Prostate gland (tissue), 2 donors: ENCODE measurements at regions not wholly inside any gene's neighbourhood (a gene's known extent, or its start where the extent isn't known, plus 50 kb on each side); places are given as distances from the start of the nearest gene placed in this dataset.

ENCODE experiments used
- DNase-seq: peaks from one replicate; pipeline ENCODE4 v3.0.0-alpha.2; 2019; ENCODE audit warnings: low spot score
- H3K27ac ChIP-seq, 2 donors: fragments of 200-600 bp; sonication (generic); 2 replicates each; pipeline ENCODE4 v1.5.1; 2017 to 2019
- H3K27me3 ChIP-seq: fragments of 200-600 bp; sonication (generic); replicated peaks from 2 replicates; pipeline ENCODE4 v1.5.1; 2019; ENCODE audit not compliant: insufficient read depth
- H3K36me3 ChIP-seq, 2 donors: fragments of 200-600 bp; sonication (generic); 1 replicate in 1 of 2; 2 replicates in 1 of 2; pipeline versions ENCODE4 v1.5.1 to v1.8.1; 2017 to 2019
- H3K4me1 ChIP-seq: fragments of 200-600 bp; sonication (generic); replicated peaks from 2 replicates; pipeline ENCODE4 v1.5.1; 2019
- H3K4me3 ChIP-seq, 2 donors: fragments of 200-600 bp; sonication (generic); 2 replicates each; pipeline ENCODE4 v1.5.1; 2017 to 2019
- H3K9me3 ChIP-seq: fragments of 200-600 bp; sonication (generic); 2 replicates; pipeline ENCODE4 v1.5.1; 2017
- POLR2A ChIP-seq: fragments of 450-650 bp; IDR thresholded peaks from one replicate; pipeline ENCODE4 v1.6.1; 2016; ENCODE audit warnings: antibody characterized with exemption, mild to moderate bottlenecking
- POLR2AphosphoS5 ChIP-seq: sonication (generic); formaldehyde crosslinking; IDR thresholded peaks from one replicate; pipeline ENCODE4 v1.6.1; 2017; ENCODE audit warnings: antibody characterized with exemption
- WGBS: methylation state at CpG from one replicate; pipeline ENCODE4 v1.1.5; 2018; 5-methylcytosine and 5-hydroxymethylcytosine counted together
- intact Hi-C: fragments of 100-400 bp; cut with DNase I; formaldehyde crosslinking; loops from one replicate; pipeline ENCODE4 v1.14.2; 2022
- TF ChIP-seq, protein P1 (sequence below), 4 experiments: fragments of 200-600 bp in 2 of 4; fragments of 450-650 bp in 2 of 4; sonication (generic) in 2 of 4; IDR thresholded peaks; 1 replicate in 3 of 4; 2 replicates in 1 of 4; pipeline ENCODE4 v1.5.1; 2016 to 2019; ENCODE audit warnings: antibody characterized with exemption in 4 of 4, mild to moderate bottlenecking in 2 of 4, moderate library complexity in 2 of 4

GRCh38 chr12:59119676-59120075, 199.4 kb upstream of the LRIG3 start:
- 96% methylated on average over 2 of the region's 2 CpGs for WGBS
- Histone ChIP-seq H3K9me3 (no peaks in the 10 kb centered on the region), H3K4me3 (no peak overlapping the region), H3K36me3 (no peaks in the 10 kb centered on the region), H3K27me3 (no peaks in the 10 kb centered on the region), H3K4me1 (no peaks in the 10 kb centered on the region), H3K27ac (no peak overlapping the region)
- intact Hi-C loops: no loop called here
- TF ChIP-seq, protein P1, sequence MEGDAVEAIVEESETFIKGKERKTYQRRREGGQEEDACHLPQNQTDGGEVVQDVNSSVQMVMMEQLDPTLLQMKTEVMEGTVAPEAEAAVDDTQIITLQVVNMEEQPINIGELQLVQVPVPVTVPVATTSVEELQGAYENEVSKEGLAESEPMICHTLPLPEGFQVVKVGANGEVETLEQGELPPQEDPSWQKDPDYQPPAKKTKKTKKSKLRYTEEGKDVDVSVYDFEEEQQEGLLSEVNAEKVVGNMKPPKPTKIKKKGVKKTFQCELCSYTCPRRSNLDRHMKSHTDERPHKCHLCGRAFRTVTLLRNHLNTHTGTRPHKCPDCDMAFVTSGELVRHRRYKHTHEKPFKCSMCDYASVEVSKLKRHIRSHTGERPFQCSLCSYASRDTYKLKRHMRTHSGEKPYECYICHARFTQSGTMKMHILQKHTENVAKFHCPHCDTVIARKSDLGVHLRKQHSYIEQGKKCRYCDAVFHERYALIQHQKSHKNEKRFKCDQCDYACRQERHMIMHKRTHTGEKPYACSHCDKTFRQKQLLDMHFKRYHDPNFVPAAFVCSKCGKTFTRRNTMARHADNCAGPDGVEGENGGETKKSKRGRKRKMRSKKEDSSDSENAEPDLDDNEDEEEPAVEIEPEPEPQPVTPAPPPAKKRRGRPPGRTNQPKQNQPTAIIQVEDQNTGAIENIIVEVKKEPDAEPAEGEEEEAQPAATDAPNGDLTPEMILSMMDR (IDR thresholded peaks at IDR 0.05): no peak
- TF ChIP-seq POLR2AphosphoS5 (no peak), POLR2A (no peak)
- no peak for DNase-seq

GRCh38 chr12:59118356-59118755, 198.1 kb upstream of the LRIG3 start:
- TF ChIP-seq, protein P1 (IDR thresholded peaks at IDR 0.05): no peak
- TF ChIP-seq POLR2AphosphoS5 (no peak), POLR2A (no peak)
- intact Hi-C loops: no loop called here
- 77% methylated on average over 3 of the region's 3 CpGs for WGBS
- no peaks in the 10 kb centered on the region for H3K27me3 ChIP-seq
- H3K4me3 ChIP-seq: no peak overlapping the region
- no peak for DNase-seq
- H3K36me3 ChIP-seq: no peaks in the 10 kb centered on the region
- H3K4me1 ChIP-seq: no peaks in the 10 kb centered on the region
- no peaks in the 10 kb centered on the region for H3K9me3 ChIP-seq
- no peak overlapping the region for H3K27ac ChIP-seq

DNA sequence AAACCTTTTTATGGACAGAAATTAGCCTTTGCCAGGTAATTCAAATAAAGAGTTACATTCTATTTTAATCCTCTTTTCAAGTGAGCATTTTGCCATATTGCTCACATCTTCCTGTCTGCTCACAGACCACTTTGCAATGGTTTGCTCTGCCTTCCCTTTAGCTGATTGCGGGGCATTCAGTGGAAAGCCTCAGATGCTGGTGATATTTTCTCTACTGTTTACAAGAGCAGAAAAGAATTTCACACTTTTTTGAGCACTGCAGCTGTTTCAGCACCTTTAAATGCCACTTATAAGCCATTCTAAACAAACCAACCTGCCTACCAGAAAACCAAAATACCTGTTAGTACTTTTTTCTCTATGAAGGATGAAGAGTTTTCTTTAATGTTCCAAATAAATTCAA, 195.7 kb upstream of the LRIG3 start:
- no peaks in the 10 kb centered on the region for H3K4me1 ChIP-seq
- TF ChIP-seq POLR2AphosphoS5 (no peak), POLR2A (no peak)
- TF ChIP-seq, protein P1 (IDR thresholded peaks at IDR 0.05): no peak
- no peaks in the 10 kb centered on the region for H3K27me3 ChIP-seq
- DNase-seq: no peak
- no peaks in the 10 kb centered on the region for H3K36me3 ChIP-seq
- WGBS: 89% methylated on average over 1 of the region's 1 CpG
- no peak overlapping the region for H3K4me3 ChIP-seq
- intact Hi-C loops: no loop called here
- H3K9me3 ChIP-seq: no peaks in the 10 kb centered on the region
- no peak overlapping the region for H3K27ac ChIP-seq

DNA sequence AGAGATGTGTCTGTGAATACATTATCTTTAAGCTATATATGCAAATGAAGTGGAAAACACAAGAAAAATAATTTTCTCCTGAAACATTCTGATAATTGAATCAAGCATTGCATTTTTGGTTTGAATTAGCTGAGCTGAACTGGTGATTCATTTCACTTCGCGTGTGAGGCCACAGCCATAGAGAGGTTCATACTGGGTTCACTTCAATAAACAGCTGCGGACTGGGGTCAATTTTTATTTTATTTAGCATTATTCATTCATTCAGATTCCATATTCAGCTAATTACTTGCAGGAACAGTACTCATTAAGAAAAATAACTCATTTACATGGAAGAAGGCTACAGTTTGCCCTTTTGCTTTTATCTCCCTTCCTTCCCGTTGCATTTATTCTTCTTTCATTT, 195.2 kb upstream of the LRIG3 start:
- DNase-seq: no peak
- Histone ChIP-seq H3K27me3 (no peaks in the 10 kb centered on the region), H3K9me3 (no peaks in the 10 kb centered on the region), H3K4me1 (no peaks in the 10 kb centered on the region), H3K36me3 (no peaks in the 10 kb centered on the region), H3K27ac (no peak overlapping the region), H3K4me3 (no peak overlapping the region)
- intact Hi-C loops: no loop called here
- WGBS: 91% methylated on average over 4 of the region's 4 CpGs
- no peak for TF ChIP-seq POLR2A
- TF ChIP-seq POLR2AphosphoS5: no peak
- TF ChIP-seq, protein P1 (IDR thresholded peaks at IDR 0.05): no peak

- Histone ChIP-seq H3K36me3 (no peaks in the 10 kb centered on the region), H3K4me3 (no peak overlapping the region)
Measured at GRCh38 chr12:59113831-59114615, 193.7 kb upstream of the LRIG3 start.

More at GRCh38 chr12:59113831-59114615, 193.7 kb upstream of the LRIG3 start:
- no peaks in the 10 kb centered on the region for H3K9me3 ChIP-seq
- H3K4me1 ChIP-seq: no peaks in the 10 kb centered on the region
- no peak for TF ChIP-seq POLR2AphosphoS5
- TF ChIP-seq, protein P1 (IDR thresholded peaks at IDR 0.05): peak in 3 of 4 experiments; percentile 52 to 65 (median 60)
- TF ChIP-seq POLR2A: no peak
- no peak overlapping the region for H3K27ac ChIP-seq
- intact Hi-C loops: loop anchor here (2.0 kb wide), 1 partner anchor 35 kb away; no protein-coding TSS in a partner anchor
- peak; percentile 60 for DNase-seq
- 55% methylated on average over 12 of the region's 12 CpGs for WGBS
- H3K27me3 ChIP-seq: no peaks in the 10 kb centered on the region
